GM18907 (cell line): ENCODE measurements at regions not wholly inside any gene's neighbourhood (a gene's known extent, or its start where the extent isn't known, plus 50 kb on each side); places are given as distances from the start of the nearest gene placed in this dataset.

ENCODE experiments used
- ATAC-seq: cut with Tn5 transposase; IDR thresholded peaks from one replicate; pipeline ENCODE4 v1.9.1; 2021; ENCODE audit warnings: mild to moderate bottlenecking, moderate library complexity; ENCODE audit not compliant: unreplicated experiment

DNA sequence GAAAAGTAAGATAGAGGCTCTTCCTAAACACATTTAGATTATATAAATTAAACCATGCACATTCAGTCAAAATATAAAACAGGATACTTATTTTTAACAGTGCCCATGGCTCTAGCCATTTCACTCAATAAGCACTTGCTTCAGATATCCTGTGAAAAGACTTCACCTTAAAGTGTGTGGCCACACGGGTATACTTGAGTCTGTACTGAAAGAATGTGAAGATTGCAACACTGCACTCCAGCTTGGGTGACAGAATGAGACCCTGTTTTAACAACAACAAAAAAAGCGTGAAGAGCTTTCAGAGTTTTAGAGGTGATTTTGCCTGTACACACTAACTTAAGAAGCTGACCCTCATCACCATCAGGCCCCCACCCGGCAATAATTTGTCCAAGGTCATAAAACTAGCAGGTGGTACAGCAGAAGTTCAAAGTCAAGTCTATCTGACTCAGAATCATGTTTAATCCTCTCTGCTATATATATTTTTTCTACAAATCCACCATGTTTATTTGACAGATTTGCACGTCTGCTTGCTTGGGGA, 203.5 kb upstream of the GUCY1A2 start:
- no peak for ATAC-seq

DNA sequence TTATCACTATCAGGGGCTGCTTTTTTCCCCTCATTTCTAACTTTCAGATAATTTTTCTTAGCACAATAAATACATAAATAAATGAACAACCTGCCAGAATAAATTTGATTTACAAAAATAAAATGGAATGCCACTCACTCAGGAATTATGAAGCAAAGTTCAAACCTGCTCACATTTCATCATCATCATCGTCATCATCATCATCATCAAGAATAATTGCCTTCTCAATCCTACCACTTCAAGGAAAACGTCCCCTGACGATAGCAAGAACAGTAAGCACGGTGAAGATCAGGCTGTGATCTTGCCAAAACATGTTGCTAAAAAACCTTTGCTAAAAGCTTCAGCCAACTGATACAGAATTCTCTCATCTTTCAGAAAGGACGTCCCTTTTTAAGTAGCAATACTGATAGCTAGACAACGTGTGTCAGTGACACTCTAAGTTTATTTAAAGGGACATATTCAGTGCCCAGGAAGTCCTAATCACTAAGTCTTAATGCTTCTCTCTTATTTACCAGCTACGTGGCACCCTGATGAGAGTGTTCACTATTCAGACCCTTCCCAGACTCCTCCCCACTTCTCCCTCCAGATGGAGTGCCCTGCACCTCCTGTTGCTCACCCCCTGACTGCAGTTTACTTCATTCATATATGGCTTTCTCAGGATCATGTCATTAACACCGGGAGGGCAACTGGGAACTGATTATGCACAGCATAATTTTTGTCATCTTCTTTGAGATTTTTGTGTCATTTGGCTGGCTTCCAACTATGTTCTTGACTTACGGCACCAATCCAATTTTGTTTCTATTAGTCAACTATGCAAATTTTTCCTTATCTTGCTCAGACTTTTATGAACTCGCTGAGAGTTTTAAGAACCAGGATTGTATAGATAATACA, 200.1 kb upstream of the GUCY1A2 start:
- no peak for ATAC-seq

DNA sequence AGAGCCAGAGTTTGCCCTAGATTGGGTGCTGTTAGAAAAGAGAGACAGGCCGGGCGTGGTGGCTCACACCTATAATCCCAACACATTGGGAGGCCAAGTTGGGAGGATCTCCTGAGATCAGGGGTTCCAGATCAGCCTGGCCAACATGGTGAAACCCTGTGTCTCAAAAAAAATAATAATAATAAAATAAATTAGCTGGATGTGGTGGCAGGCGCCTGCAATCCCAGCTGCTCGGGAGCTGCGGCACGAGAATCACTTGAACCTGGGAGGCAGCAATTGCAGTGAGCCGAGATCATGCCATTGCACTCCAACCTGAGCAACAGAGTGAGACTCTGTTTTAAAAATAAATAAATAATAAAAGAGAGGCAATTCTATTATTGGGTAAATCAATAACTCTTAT, 199.2 kb upstream of the GUCY1A2 start:
- no peak for ATAC-seq

DNA sequence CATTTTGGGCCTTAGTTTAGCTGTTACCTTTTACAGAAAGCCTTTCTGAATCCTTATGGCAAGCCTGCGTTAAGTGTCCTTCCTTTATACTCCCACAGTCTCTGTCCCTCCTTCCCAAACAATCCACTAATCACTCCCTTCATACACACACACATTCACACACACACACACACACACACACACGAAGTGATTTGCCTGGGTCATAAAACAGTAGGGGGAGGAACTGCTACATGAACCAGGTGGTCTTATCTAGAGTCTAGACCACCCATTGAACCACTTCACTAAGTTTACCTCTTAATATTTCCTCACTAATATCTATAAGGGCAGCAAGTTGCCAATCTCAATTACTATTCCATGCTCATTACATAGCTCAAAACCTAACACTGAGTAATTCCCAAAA, 196.7 kb upstream of the GUCY1A2 start:
- ATAC-seq: no peak

DNA sequence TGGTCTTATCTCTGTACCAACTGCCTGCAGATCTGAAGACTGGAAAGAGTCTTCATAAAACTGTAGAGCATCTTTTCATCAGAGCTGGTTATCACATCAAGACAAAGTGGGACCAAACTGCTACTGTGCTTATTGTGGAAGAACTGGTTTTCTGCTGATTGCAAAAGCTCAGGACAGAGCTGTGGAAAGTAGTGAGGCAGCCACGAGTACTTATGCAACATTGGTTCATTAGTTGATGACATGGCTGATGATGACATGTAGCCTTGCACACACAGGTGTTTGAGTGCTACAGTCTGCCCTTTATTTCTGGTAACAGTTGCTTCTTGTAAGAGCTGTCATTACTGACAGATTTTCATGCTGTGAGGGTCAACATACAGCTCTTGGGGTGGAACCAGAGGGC, 185.4 kb upstream of the GUCY1A2 start:
- no peak for ATAC-seq

DNA sequence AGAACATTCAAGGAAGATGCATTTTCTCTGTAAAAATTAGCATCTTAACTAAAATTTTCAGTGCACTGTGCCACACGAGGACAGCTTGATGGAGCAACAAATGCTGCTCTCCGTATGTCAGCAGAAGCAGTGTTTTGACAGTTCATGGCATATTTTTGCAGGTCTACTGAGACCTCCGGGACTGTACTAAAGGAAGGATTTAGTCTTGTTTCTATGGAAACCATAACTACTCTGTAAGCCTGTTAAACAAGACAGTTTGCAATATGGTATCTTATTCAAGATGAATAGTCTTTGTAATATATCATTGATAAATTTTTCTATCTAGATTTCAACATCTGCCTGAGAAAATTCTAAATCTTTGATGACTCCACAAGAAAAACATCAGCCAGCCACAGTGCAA, 184.0 kb upstream of the GUCY1A2 start:
- no peak for ATAC-seq

DNA sequence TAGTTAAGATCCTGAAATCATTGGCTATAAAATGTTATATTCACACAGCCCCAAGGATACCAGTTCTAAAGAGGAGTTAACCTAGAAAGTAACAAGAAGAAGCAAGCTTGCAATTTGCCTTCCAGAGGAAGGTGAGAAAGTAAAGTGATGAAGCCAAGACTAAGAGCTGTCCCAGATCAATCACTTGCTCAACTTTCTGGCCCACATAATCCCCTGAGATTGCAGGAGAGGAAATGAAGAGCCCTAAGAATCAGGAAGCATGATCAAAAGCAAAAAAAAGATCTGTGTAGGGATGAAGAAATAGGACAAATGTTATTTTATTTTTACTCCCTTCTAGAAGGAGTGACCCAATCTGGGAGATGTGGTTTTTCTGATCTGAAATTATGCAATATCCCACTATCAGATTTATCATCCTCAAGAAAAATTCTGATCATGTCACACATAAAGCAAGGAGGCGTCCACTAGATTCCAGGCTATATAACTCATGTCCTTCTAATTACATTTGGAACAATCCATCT, 180.3 kb upstream of the GUCY1A2 start:
- no peak for ATAC-seq

DNA sequence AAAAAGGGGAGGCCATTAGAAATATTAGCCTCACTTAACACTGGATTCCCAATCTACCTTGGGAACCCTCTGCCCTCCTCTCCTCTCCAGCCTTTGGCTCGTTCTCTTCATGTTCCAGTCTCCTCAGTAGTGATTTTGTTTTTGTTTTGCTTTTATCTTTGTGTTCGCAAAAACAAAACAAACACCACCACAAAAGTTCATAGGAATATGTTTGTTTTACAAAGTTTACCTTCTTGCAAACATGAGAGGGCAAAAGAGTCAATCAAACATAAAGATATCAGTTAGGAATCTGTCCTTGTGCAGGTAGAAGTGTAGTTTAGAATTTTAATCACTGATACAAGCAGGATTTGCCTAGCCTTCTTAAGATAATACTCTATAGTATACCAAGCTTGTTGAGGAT, 179.7 kb upstream of the GUCY1A2 start:
- no peak for ATAC-seq

DNA sequence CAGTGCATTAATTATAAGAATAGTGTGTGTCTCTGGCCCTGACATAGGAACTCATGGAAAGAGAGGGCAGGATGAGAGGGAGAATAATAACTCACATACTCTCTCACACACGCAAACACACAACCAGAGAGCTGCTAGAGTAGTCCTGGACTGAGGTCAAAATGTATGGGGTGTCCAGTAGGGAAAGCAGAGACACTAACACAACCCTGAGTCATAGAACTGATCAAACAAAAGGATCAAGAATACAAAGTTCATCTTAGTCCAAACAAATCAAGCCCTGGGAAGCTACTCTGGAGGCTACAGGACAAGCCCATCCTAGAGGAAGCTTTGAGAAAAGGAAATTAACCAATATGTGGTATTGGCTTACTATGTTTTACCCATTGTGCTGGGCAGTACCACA, 178.5 kb upstream of the GUCY1A2 start:
- no peak for ATAC-seq

DNA sequence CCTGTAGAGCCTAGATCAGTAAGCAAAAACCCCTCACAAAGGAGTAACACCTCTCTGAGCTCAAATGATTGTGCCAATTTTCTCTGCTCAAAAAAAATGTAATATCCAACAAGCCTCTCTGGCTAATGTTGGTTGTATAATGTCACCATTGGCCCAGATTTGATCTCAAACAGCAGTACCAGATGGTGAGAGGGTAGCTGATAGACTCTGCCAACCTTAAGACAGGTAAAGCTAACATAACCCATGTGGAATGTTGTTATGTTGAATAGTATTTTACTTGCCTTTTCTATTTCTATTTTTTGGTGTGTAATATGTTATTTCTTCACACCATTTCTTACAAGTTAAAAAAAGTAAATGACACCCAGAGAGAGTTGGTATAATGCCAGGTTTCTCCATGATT, 166.7 kb upstream of the GUCY1A2 start:
- ATAC-seq: no peak

DNA sequence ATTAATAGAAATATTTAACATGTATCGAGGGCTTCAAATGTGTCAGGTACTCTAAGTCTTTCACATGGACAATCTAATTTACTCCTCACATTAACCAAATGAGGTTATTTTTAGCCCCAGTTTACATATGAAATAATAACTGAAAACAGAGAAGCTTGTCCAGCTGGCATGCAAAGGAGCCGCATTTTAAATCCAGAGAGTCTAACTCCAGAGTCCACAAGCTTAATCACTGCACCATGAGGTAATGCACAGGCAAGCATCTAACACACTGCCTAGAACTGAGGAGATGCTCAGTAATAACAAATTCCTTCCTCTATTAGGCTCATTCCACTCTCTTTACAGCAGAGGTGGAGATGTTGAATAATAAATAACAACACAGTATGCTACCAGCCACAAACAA, 165.7 kb upstream of the GUCY1A2 start:
- ATAC-seq: no peak

DNA sequence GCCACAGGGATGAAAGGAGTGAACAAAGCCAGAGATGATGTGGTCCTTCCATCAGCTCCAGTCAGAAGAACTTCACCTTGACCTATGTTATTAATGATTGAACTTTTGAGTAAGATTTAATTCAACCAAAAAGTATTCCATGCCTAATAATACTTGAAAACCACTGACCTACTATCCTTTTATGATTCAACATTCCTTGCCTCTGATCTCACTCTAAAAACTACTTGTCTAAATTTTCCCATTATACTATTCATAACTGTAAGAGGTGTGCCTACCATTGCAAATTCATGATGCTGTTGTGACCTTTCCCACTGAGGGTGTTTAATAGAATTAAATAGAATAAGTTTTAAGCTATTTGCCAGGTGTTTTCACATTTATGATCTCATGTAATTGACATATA, 164.7 kb upstream of the GUCY1A2 start:
- ATAC-seq: no peak

DNA sequence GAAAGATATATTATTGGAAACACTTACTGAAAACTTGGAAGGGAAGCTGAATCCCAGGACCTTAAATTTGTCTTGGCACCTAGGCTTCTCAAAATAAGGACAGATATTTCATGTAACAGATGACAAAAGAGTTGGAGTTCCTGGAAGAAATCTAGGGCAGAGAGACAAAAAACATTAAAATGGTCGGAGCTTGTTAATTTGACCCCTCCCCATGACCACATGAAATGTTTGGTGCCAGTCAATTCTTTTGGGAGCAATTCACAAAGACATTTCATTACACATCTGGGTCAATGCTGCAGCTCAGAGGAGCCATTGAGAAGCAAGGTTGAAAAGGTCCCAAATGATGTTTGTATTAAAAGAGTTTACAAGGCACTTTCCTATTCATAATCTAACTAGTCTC, 162.0 kb upstream of the GUCY1A2 start:
- no peak for ATAC-seq

DNA sequence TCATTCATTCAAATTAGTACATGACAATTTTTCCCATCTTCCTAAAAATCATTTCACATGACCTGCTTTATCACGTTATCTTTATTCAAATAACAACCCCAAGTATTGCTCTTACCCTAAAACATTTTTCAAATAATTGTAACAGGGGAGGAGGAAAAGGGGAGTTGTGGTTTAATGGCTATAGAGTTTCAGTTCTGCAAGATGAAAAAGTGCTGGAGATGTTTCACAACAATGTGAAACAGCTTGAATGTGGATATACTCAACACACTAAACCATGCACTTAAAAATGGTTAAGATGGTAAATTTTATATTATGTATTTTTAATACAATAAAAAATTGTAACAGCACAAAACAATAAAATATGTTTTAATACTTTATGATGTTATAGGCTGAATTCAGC, 161.6 kb upstream of the GUCY1A2 start:
- no peak for ATAC-seq

DNA sequence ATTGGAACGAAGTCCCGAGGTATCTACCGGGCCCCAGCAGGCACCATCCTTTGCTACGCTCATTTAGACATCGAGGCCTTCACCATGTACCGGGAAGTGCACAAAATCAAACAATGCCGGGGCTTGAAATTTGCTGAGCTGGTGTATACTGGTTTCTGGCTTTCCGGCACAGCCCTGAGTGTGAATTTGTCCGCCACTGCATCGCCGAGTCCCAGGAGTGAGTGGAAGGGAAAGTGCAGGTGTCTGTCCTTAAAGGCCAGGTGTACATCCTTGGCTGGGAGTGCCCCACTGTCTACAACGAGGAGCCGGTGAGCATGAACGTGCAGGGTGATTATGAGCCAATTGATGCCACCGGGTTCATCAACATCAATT, 158.8 kb upstream of the GUCY1A2 start:
- no peak for ATAC-seq

DNA sequence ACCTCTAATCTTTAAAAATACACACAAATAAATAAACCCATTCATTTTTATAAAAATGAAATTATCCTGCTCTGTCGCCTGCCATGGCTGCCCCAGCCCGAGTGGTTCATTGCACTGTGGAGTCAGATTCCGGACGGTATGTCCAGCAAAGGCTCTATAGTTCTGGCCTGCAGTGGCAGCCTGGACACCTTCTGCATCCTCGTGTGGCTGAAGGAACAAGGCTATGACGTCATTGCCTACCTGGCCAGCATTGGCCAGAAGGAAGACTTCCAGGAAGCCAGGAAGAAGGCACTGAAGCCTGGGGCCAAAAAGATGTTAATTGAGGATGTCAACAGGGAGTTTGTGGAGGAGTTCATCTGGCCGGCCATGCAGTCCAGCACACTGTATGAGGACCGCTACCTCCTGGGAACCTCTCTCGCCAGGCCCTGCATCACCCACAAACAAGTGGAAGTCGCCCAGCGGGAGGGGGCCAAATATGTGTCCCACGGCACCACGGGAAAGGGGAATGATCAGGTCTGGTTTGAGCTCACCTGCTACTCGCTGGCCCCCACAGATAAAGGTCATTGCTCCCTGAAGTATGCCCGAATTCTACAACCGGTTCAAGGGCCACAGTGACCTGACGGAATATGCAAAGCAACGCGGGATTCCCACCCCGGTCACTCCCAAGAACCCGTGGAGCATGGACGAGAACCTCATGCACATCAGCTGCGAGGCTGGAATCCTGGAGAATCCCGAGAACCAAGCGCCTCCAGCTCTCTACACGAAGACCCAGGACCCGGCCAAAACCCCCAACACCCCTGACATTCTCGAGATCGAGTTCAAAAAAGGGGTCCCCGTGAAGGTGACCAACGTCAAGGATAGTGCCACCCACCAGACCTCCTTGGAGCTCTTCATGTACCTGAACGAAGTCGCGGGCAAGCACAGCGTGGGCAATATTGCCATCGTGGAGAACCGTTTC, 158.2 kb upstream of the GUCY1A2 start:
- ATAC-seq: no peak

DNA sequence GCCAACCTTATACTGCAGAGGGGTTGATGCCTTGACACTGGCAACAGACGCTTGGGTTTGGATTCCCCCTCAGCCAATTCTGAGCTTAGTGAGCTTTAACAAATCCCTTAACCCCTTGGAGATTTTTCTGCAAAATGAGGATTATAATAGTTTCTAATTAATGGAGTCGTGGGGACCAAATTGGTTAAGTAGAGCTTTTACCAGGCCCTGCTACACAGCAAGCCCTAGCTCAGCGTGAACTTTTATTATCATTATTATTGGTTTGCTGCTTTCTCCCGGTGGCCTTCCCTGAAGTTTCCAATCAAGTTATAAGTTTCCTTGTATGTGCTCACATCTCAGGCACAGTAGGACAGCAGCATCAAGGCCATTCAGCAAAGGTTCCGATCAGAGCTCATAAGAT, 156.6 kb upstream of the GUCY1A2 start:
- ATAC-seq: no peak

DNA sequence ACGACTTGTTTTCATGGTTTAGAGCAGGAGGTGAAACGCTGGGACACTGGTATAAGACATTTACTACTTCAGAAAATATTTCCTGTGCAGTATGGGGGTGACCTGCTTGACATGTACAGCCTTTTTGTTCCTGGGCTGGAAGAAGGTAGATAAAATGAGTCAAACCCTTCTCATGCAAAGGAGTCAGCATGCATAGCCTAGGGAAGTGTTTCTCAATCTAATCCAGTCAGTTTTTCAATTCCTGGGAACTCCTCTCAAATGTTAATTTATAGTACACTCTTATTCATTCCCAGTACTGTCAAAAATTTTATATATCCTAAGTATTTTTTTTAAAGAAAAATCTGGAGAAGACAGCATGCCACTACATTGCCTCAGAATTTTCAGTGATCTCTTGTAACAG, 154.7 kb upstream of the GUCY1A2 start:
- no peak for ATAC-seq

DNA sequence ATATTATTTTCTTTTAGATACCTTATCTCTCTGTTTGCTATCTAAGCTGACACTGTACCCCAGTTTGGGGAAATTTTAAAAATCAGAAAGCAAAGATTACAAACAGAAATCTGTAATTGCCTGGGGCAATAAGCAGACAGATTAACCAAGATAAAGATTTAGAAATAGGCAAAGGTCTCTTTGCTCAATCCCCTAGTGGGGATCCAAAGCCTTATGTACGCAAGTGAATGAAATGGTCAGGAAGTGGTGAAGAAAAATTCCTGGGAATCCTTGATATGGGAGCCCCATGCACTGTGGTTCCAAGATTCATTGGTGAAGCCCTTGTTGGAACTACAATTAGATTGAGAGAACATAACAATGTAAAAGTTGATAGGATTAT, 139.5 kb upstream of the GUCY1A2 start:
- ATAC-seq: no peak

DNA sequence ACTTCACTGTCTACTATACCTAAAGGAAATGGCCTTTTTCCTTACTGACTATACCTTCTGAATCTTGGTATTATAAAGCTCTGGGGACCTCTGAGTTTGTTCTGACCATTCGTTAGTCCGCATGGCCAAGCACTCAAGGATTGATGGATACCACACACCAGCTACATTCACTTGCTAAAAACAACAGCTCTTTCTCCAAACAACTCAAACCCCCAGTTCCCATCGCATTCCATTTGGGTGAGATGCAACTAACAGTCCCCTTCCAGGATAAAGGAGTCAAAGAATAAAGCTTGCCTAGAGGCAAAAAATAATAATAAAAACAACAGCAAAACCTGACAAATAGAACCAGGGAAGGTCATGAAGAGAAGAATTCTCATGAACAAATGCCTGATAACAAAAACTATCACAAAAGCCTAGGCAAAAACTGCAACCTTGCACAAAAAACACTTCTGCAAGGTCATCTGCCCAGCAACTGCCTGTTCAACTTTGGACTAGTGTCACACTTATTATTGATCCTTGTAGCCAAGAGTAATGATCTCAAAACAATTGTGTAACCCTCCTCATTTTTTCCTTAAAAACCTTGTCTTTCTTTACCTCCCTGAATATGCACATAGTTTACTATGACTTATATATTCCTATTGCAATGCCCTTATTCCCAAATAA, 139.0 kb upstream of the GUCY1A2 start:
- no peak for ATAC-seq

DNA sequence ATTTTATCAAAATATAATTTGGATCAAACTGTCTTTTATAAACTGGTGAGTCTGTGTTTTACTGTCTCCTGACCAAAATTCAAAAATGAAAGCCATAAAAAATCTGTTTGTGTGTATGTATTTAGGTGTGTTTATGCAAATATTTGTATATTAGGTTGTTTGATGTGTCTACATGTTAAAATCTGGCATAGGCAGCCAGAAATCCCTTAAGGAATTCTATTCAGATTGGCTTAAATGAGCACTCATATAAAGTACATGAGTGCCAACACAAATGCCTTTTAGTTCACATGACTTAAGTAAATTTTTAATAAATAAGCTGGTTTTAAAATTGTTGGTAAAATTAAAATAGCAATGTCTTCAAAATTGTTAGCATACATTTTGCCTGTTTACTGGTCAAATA, 133.3 kb upstream of the GUCY1A2 start:
- no peak for ATAC-seq
